ENCODE measurements at regions not wholly inside any gene's neighbourhood (a gene's known extent, or its start where the extent isn't known, plus 50 kb on each side); places are given as distances from the start of the nearest gene placed in this dataset.

DNA sequence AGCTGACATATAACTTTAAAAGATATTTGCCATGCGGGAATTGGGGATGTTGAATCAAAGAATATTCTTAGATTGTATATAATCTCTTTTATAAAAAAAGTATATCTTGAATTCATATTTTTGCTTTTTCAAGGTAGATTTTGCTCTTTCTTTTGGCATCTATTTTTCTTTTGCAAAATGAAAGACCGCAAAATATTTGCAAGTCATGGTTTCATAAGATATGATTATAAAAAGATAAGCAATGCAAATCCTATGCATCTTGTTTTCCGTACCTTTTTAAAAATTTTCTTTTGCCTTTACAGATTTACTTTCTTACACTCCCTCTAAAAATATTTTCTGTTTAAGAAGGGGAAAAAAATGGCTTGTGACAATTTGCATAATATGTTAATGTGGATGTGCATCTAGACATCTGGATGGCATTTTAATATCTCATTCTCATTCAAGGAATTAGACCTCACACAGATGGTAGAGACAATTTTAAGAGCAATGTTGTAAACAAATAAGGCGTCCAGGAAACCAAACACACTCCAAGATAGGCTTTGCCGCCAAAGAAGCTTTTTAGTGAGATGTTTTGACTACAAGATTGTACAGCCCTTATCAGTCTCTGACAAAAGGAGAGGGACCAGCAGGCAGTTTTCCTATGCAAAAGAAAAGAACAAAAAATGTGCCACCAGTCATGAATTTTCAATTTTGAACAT, 371.1 kb downstream of the CHL1 start:
- TF ChIP-seq, protein P1, sequence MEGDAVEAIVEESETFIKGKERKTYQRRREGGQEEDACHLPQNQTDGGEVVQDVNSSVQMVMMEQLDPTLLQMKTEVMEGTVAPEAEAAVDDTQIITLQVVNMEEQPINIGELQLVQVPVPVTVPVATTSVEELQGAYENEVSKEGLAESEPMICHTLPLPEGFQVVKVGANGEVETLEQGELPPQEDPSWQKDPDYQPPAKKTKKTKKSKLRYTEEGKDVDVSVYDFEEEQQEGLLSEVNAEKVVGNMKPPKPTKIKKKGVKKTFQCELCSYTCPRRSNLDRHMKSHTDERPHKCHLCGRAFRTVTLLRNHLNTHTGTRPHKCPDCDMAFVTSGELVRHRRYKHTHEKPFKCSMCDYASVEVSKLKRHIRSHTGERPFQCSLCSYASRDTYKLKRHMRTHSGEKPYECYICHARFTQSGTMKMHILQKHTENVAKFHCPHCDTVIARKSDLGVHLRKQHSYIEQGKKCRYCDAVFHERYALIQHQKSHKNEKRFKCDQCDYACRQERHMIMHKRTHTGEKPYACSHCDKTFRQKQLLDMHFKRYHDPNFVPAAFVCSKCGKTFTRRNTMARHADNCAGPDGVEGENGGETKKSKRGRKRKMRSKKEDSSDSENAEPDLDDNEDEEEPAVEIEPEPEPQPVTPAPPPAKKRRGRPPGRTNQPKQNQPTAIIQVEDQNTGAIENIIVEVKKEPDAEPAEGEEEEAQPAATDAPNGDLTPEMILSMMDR (IDR thresholded peaks at IDR 0.05), result no peak
- no peak for TF ChIP-seq ZFX (IDR thresholded peaks at IDR 0.05; ENCODE audit: borderline replicate concordance)
